ENCODE measurements at regions not wholly inside any gene's neighbourhood (a gene's known extent, or its start where the extent isn't known, plus 50 kb on each side); places are given as distances from the start of the nearest gene placed in this dataset.

DNA sequence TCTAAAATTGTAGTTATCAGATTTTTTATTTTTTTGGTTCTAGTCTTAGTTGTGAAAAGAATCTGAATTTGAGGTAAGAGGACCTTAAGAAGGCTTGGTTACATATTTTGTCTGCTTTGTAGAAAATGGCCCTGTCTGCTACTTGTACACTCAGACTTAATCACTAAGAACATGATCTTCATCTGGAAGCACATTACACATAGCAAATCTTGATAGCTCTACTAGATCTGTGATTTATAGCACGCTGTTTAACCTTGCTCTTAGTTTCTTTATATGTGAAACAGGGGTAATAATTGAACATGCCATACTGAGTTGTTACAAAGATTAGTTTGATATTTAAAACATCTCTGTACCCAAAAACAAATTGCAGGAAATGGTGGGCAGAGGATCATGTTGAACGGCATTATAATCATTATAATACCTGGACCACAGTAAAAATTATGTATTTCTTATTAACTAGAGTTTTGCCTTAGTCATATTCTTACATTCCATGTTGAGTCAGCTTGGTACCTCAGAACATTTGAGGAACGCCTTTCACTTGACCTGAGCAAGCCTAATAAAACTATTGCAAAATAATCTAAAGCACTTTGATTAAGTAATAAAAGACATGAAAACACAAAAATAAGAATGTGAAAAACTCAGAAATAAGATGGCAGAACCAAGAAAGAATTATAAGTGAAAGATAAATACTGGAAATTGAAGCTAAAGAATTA is 738.0 kb upstream of the AADAT start:
- Histone ChIP-seq H3K36me3 (ENCODE audit: control insufficient read depth in 2 of 2, extremely low read depth in 1 of 2, insufficient read depth in 2 of 2, low read length in 2 of 2) (no peaks in the 10 kb centered on the region), H3K4me1 (ENCODE audit: control insufficient read depth, extremely low read depth, insufficient read depth, low read length) (no peaks in the 10 kb centered on the region), H3K4me3 (ENCODE audit: control insufficient read depth in 2 of 3, extremely low read depth in 1 of 3, insufficient read depth in 2 of 3, low read depth in 1 of 3, low read length in 3 of 3) (no peak overlapping the region), H3K27me3 (ENCODE audit: control insufficient read depth, extremely low read depth, insufficient read depth, low read length) (no peaks in the 10 kb centered on the region), H3K27ac (ENCODE audit: control insufficient read depth, insufficient read depth, low read length) (no peak overlapping the region), H3K9me3 (ENCODE audit: control insufficient read depth, low read depth, low read length) (no peaks in the 10 kb centered on the region), H3K79me2 (ENCODE audit: control insufficient read depth, insufficient read depth, low read length) (no peaks in the 10 kb centered on the region), H3K4me2 (ENCODE audit: control insufficient read depth, extremely low read depth, insufficient read depth, low read depth, low read length) (no peak overlapping the region), H3K9ac (ENCODE audit: control insufficient read depth, extremely low read depth, insufficient read depth, low read length) (no peak overlapping the region), H2AFZ (ENCODE audit: control insufficient read depth, low read length) (no peak overlapping the region), H4K20me1 (ENCODE audit: control insufficient read depth, extremely low read depth, insufficient read depth, low read length) (no peaks in the 10 kb centered on the region), H3K9me1 (ENCODE audit: control insufficient read depth, extremely low read depth, insufficient read depth, low read length) (no peaks in the 10 kb centered on the region)
- no peak for FAIRE-seq
- TF ChIP-seq, protein P1, sequence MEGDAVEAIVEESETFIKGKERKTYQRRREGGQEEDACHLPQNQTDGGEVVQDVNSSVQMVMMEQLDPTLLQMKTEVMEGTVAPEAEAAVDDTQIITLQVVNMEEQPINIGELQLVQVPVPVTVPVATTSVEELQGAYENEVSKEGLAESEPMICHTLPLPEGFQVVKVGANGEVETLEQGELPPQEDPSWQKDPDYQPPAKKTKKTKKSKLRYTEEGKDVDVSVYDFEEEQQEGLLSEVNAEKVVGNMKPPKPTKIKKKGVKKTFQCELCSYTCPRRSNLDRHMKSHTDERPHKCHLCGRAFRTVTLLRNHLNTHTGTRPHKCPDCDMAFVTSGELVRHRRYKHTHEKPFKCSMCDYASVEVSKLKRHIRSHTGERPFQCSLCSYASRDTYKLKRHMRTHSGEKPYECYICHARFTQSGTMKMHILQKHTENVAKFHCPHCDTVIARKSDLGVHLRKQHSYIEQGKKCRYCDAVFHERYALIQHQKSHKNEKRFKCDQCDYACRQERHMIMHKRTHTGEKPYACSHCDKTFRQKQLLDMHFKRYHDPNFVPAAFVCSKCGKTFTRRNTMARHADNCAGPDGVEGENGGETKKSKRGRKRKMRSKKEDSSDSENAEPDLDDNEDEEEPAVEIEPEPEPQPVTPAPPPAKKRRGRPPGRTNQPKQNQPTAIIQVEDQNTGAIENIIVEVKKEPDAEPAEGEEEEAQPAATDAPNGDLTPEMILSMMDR (optimal IDR thresholded peaks at IDR 0.05 in 1 of 3, IDR thresholded peaks at IDR 0.05 in 1 of 3, conservative IDR thresholded peaks at IDR 0.05 in 1 of 3; ENCODE audit: extremely low read depth in 1 of 3, insufficient read depth in 2 of 3, low read length in 3 of 3), result no peak
- TF ChIP-seq EZH2 (IDR thresholded peaks at IDR 0.05; ENCODE audit: low read length), result no peak
- DNase-seq (ENCODE audit: low read depth, low spot score), result peak; percentile 4
- dilution Hi-C loops (cut with MboI; ENCODE audit: extremely low pct_ligation_motif_present, low sequenced_read_pairs), result no loop called here

DNA sequence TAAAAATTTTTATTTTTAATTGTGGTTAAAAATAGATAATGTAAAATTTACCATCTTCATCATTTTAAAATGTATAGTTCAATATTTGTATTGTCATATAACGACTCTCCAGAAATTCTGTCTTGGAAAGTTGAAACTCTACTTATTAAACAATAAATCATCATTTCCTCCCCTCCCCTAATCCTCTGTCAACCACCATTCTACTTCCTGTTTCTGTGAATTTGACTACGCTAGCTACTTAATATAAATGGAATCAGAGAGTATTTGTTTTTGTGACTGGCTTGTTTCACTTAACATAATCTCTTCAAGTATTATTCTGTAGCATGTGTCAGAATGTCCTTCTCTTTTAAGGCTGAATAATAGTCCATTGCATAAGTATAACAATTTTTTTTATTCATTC is 729.0 kb upstream of the AADAT start:
- no peak for FAIRE-seq

More for the DNA sequence above, 729.0 kb upstream of the AADAT start:
- DNase-seq (ENCODE audit: low read depth, low spot score), result no peak
- no peaks in the 10 kb centered on the region for H3K79me2 ChIP-seq (ENCODE audit: control insufficient read depth, insufficient read depth, low read length)
- dilution Hi-C loops (cut with MboI; ENCODE audit: extremely low pct_ligation_motif_present, low sequenced_read_pairs), result no loop called here
- no peaks in the 10 kb centered on the region for H3K36me3 ChIP-seq (ENCODE audit: control insufficient read depth in 2 of 2, extremely low read depth in 1 of 2, insufficient read depth in 2 of 2, low read length in 2 of 2)
- no peak overlapping the region for H3K27ac ChIP-seq (ENCODE audit: control insufficient read depth, insufficient read depth, low read length)
- no peaks in the 10 kb centered on the region for H3K27me3 ChIP-seq (ENCODE audit: control insufficient read depth, extremely low read depth, insufficient read depth, low read length)
- H2AFZ ChIP-seq (ENCODE audit: control insufficient read depth, low read length), result no peak overlapping the region
- H3K9me3 ChIP-seq (ENCODE audit: control insufficient read depth, low read depth, low read length), result no peaks in the 10 kb centered on the region
- H4K20me1 ChIP-seq (ENCODE audit: control insufficient read depth, extremely low read depth, insufficient read depth, low read length), result no peaks in the 10 kb centered on the region
- no peak overlapping the region for H3K9ac ChIP-seq (ENCODE audit: control insufficient read depth, extremely low read depth, insufficient read depth, low read length)
- H3K4me3 ChIP-seq (ENCODE audit: control insufficient read depth in 2 of 3, extremely low read depth in 1 of 3, insufficient read depth in 2 of 3, low read depth in 1 of 3, low read length in 3 of 3), result no peak overlapping the region
- H3K4me1 ChIP-seq (ENCODE audit: control insufficient read depth, extremely low read depth, insufficient read depth, low read length), result no peaks in the 10 kb centered on the region
- TF ChIP-seq, protein P1 (optimal IDR thresholded peaks at IDR 0.05 in 1 of 3, IDR thresholded peaks at IDR 0.05 in 1 of 3, conservative IDR thresholded peaks at IDR 0.05 in 1 of 3; ENCODE audit: extremely low read depth in 1 of 3, insufficient read depth in 2 of 3, low read length in 3 of 3), result no peak
- TF ChIP-seq EZH2 (IDR thresholded peaks at IDR 0.05; ENCODE audit: low read length), result no peak
- H3K9me1 ChIP-seq (ENCODE audit: control insufficient read depth, extremely low read depth, insufficient read depth, low read length), result no peaks in the 10 kb centered on the region
- no peak overlapping the region for H3K4me2 ChIP-seq (ENCODE audit: control insufficient read depth, extremely low read depth, insufficient read depth, low read depth, low read length)
